Stimulated activated naive CD4-positive, alpha-beta T cell (primary cell): ENCODE measurements at regions not wholly inside any gene's neighbourhood (a gene's known extent, or its start where the extent isn't known, plus 50 kb on each side); places are given as distances from the start of the nearest gene placed in this dataset.

Experiments used
- DNase-seq, 6 experiments: peaks; one replicate each; lab custom pipeline; 2025; lab: John Stamatoyannopoulos, UW

- DNase-seq, result no peak
These were observed 161.7 kb downstream of the PLPP3 start for GRCh38 chr1:56417646-56418045.

- no peak for DNase-seq
These were observed 162.9 kb downstream of the PLPP3 start for GRCh38 chr1:56416495-56416894.

GRCh38 chr1:56415720-56416119 lies 163.6 kb downstream of the PLPP3 start:
- no peak for DNase-seq

GRCh38 chr1:56415258-56415657 lies 164.1 kb downstream of the PLPP3 start:
- no peak for DNase-seq

- DNase-seq, result no peak
These were observed 164.6 kb downstream of the PLPP3 start for GRCh38 chr1:56414728-56415224.

GRCh38 chr1:56413671-56414199 lies 165.6 kb downstream of the PLPP3 start:
- no peak for DNase-seq

DNA sequence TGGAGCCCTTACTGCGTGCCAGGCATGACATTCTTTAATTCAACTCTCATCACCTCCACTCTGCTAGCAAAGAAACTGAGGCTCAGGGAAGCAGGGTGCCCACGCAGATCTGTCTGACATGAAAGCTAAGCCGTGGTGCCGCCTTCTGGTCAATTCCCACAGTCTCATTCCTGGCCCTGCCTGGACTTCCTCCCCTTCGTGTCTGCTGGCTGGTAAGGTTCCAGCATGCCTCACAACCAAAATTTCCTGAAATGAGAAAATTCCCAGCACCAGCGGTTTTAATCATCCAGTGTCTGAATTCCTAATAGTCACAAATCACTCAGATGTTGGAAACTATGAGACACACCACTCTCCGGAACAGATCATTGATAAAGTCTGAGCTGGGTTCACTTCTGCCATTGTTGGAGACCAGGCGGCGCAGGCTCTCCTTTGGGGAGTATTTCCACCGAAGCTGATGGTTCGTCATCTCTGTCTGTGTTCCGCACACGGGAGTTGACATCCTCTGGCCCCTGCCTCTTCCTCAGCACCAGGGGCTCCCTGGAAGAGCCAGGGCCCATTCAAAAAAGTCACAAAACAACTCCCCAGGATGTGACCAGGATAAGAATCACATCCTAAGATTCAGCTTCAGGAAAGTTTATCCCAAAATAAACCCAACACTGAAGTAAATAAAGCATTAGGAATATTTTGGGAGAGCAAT lies 167.7 kb downstream of the PLPP3 start:
- no peak for DNase-seq

DNA sequence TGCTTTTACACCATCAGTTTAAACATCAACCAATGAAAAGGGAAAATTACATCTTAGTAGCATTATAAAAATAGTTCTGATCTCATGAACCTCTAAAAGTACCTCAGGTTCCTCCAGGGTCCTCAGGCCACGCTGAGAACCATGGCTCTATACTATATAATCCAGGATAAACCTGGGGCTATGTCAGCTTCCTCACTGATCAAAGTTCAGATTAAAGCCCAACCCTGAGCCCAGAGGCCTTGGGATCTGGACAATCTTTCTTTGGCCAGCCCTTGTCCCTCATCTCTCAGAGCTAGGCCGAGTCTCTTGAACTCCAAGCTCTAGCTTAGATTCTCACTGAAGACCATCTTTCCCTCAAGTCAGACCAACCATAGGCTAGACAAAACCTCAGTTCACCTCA lies 168.3 kb downstream of the PLPP3 start:
- no peak for DNase-seq

DNA sequence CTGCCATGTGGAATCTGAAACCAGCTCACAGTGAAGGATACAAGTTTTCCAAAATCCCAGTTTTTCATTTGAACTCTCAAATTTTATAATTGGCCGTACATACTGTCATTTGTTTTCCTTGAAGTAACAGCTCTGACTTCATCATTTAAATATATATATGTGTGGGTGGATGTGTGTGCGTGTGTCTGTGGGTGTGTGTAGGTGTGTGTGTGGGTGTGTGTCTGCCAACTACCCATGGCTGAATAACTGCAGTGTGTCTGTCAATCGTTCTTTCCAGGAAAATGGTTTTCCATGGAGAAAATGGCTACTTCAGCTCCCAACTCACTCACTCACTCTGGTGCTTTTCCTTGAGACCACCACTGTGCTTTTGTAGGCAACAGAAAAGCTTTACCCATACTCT lies 169.0 kb downstream of the PLPP3 start:
- DNase-seq, result no peak

- DNase-seq, result no peak
These were observed 170.2 kb downstream of the PLPP3 start for GRCh38 chr1:56409112-56409691.

DNA sequence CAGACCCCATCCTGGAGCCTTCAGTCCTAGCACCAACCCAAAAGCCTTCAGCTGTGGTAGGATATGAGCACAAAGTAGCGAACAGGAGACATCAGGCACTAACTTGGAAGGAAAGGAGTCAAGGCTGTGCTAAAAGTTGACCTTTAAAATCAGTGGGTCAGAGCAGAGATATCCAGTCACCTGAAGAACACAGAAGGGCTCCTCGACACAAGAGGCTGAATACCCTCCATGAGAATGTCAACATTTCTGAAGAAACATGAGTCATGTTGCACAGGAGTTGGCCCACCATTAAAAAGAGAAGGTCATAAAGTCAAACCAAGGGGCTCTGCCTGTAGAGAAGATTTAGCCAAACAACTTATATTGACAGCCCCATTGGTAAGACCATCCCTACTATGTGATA lies 172.5 kb downstream of the PLPP3 start:
- no peak for DNase-seq

- DNase-seq, result no peak
These were observed 174.8 kb downstream of the PLPP3 start for GRCh38 chr1:56404561-56405030.

DNA sequence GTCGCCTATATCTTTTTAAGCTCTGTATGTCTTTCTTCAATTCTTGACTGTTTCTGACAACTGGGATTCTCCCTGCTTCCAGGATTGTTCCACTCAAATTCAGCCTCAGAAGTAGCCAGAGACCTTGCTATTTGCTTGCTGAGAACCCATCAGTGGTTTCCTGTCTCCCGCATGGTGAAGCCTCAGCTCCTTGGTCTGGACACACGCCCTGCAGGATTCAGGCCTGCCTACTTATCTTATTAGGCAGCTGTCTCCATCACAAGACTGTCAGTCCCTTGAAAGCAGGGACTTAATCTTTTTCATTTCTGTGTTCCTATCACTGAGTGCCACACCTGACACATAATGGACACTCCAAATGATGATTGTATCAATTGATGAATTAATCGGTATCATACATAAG lies 175.3 kb downstream of the PLPP3 start:
- DNase-seq, result no peak

DNA sequence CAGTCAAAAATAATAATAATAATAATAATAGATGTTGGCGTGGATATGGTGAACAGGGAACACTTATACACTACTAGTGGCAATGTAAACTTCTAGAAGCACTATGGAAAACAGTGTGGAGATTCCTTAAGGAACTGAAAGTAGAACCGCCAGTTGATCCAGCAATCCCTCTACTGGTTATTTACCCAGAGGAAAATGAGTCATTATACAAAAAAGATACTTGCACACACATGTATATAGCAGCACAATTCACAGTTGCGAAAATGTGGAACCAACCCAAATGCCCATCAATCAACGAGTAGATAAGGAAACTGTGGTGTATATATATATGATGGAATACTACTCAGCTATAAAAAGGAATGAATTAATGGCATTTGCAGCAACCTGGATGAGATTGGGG lies 176.0 kb downstream of the PLPP3 start:
- DNase-seq, result no peak

GRCh38 chr1:56401191-56401590 lies 178.2 kb downstream of the PLPP3 start:
- DNase-seq, result no peak

DNA sequence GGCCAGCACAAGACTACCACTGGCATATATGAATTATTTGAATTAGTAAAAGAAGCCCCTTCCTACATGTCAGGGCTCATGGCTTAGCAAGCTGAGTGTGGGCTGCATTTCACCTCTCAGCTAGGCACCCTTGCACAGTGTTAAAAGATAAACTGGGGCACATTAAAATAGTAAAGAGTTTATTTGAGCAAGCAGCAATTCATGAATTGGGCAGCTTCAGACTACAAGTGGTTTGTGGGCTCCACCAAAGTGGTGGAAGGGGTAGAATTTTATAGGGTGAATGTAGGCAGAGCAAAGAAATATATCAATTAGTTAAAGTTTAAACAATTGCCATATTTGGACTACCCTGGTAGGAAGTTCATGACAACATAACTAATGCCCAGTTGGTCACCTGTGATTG lies 178.8 kb downstream of the PLPP3 start:
- no peak for DNase-seq

- DNase-seq, result no peak
These were observed 179.6 kb downstream of the PLPP3 start for GRCh38 chr1:56399795-56400194.

DNA sequence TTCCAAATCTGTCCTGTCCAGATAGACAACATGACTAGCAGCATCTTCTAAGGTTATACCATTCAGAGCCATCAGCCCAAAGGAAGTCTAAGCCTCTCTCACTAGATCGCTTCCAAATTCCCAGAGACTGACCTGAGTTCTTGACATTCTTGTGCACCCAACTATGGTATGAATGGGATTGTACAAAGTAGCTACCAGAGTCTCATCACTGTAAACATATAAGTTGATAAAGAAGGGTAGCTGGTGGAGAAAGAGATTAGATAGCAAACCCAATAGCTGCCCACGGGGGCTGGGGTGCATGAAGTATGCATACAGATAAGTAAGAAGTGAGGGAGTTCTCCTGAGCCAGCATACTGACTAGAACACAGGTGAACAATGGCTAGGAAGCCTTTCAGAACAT lies 180.0 kb downstream of the PLPP3 start:
- DNase-seq, result no peak

- no peak for DNase-seq
These were observed 181.5 kb downstream of the PLPP3 start for GRCh38 chr1:56397811-56398231.

GRCh38 chr1:56397409-56397808 lies 182.0 kb downstream of the PLPP3 start:
- DNase-seq, result no peak

DNA sequence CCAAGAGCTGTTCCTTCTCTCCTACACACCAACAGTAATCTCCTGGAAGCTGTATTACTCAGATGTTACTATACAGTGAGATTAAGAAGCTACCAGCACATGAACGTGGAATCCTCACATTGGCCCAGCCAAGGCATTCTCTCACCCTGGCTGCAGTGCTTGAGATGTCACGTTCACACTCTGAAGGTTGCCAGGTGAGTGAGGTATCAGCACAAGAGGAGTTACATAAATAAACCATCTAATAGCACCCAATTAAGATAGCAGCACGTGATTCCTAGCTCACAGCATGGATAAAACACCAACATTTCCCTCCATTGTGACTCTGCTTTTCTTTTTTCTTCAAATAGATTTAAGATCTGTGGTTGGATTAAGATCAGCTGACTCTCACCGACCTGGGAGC lies 182.8 kb downstream of the PLPP3 start:
- DNase-seq, result no peak

DNA sequence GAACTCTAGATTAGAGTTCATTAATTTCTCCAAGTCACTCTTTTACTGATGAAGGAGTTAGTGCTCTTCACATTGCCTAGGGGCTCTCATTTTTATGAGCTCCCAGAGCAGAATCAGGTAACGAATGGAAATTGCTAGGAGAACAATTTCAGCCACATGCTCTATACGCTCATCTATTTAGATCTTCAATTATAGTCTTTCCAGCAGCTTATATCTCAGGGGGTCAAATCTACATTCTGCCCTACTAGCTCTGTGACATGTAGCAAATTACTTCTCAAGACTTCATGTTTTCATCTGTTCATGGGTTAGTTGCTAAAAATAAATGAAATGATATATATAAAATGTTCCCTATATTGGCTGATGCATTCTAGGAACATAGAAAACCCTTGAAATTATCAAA lies 183.6 kb downstream of the PLPP3 start:
- DNase-seq, result no peak

DNA sequence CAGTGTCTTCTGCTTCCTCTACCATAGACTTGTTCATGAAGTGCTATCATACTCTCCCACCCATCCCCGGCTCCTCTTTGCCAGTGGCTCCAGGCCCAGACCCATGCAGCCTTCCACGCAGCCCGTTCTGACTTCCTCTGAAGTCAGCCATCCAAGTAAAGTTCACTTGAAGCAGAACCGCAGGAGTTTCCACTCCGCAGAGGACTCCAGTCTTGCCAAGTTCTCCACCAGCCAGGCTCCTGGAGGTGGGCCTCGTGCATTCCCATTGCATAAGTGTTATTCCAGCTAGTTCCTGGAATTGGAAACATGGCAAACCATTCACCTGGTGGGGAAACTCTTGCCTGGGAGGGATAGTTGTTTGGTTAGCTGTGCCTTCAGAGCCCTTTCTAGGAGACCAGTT lies 185.1 kb downstream of the PLPP3 start:
- DNase-seq, result no peak
